Putamen (tissue), 1 donor: ENCODE measurements at regions not wholly inside any gene's neighbourhood (a gene's known extent, or its start where the extent isn't known, plus 50 kb on each side); places are given as distances from the start of the nearest gene placed in this dataset.

Source experiments
- DNase-seq: peaks from one replicate; pipeline ENCODE4 v3.0.0-alpha.2; 2016; ENCODE audit warnings: low spot score

- no peak for DNase-seq
Observed at GRCh38 chr9:95756986-95757385, 118.5 kb upstream of the ERCC6L2 start.

- no peak for DNase-seq
Observed at GRCh38 chr9:95756101-95756500, 119.4 kb upstream of the ERCC6L2 start.

GRCh38 chr9:95755421-95755730, 120.1 kb upstream of the ERCC6L2 start:
- DNase-seq: no peak

GRCh38 chr9:95754533-95755420, 120.7 kb upstream of the ERCC6L2 start:
- DNase-seq: no peak

- DNase-seq: no peak
Observed at GRCh38 chr9:95753762-95754465, 121.6 kb upstream of the ERCC6L2 start.

GRCh38 chr9:95752129-95752731, 123.3 kb upstream of the ERCC6L2 start:
- DNase-seq: no peak

GRCh38 chr9:95751520-95751790, 124.0 kb upstream of the ERCC6L2 start:
- DNase-seq: no peak

GRCh38 chr9:95750725-95751519, 124.6 kb upstream of the ERCC6L2 start:
- no peak for DNase-seq

- DNase-seq: no peak
Observed at GRCh38 chr9:95749493-95749892, 126.0 kb upstream of the ERCC6L2 start.

GRCh38 chr9:95746408-95747180, 128.9 kb upstream of the ERCC6L2 start:
- DNase-seq: no peak

- no peak for DNase-seq
Observed at GRCh38 chr9:95742821-95743220, 132.7 kb upstream of the ERCC6L2 start.

- DNase-seq: no peak
Observed at GRCh38 chr9:95741631-95742030, 133.9 kb upstream of the ERCC6L2 start.

- no peak for DNase-seq
Observed at GRCh38 chr9:95740217-95741004, 135.1 kb upstream of the ERCC6L2 start.

- no peak for DNase-seq
Observed at GRCh38 chr9:95738438-95738837, 137.1 kb upstream of the ERCC6L2 start.

GRCh38 chr9:95736891-95737522, 138.5 kb upstream of the ERCC6L2 start:
- no peak for DNase-seq

- DNase-seq: no peak
Observed at GRCh38 chr9:95736370-95736769, 139.1 kb upstream of the ERCC6L2 start.

GRCh38 chr9:95735701-95736100, 139.8 kb upstream of the ERCC6L2 start:
- DNase-seq: no peak

- no peak for DNase-seq
Observed at GRCh38 chr9:95733741-95734666, 141.5 kb upstream of the ERCC6L2 start.
